HG03039 (cell line): ENCODE measurements at regions not wholly inside any gene's neighbourhood (a gene's known extent, or its start where the extent isn't known, plus 50 kb on each side); places are given as distances from the start of the nearest gene placed in this dataset.
"Not testable (repeated sequence)": the region's sequence is repeated elsewhere in the genome, so short reads cannot be mapped to it uniquely, and the experiment has no call there.

Experiments used
- ATAC-seq: cut with Tn5 transposase; IDR thresholded peaks from one replicate; pipeline ENCODE4 v1.9.1; 2021; ENCODE audit warnings: mild to moderate bottlenecking, moderate library complexity; ENCODE audit not compliant: unreplicated experiment

DNA sequence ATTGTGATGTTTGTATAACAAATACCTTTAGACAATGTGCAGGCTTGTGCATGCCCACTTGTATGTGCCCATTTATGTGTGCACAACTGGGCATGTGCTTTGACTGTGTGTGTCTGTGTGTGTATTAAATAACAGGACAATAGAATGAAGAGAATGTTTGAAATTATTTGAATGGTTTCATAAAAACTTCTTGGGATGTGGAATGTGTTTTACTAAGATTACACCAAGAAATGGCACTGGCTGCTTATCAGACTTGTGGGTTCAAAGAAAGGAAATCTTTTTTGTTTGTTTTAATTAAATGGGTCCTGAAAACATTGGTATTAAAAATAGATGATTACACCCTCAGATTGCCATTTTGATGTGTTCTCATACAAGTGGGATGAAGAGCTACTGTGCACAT, 191.6 kb upstream of the CCN2 start:
- ATAC-seq = no peak

DNA sequence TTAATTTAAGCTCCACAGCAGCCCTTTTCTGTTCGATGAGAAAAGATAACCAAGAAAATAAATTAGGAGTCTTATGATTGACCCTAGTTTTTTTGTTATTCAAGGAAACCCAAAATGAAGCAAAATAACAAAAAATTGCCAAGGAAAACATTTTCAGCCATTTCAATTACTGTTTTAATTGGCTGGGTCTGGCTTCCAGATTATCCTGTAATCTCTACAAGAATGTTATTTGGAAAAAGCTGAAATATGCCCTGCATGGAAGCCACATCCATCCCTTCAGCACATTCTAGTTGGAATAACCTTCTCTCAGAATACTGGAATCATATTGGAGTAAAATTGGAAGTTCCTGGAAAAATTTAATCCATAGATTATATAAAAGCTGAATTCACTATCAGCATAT, 191.1 kb upstream of the CCN2 start:
- no peak for ATAC-seq

DNA sequence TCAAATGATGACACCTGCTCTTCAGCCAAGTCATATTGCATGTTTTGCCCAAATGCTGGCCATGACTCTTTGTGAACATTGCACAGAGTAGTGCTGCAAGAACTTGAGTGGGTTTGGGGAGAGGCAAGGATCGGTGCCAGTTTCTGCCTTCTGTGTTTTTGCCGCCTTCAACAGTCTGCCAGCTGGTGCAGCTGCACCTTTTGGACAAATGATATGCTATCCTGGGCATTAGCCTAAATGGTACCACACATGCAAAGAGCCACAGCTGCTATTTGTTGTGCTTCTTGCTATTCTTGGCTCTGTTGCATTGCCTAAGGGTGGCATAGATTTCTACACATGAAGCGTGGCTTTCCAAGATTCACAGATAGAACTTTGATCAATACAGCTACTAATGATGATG, 189.0 kb upstream of the CCN2 start:
- no peak for ATAC-seq

DNA sequence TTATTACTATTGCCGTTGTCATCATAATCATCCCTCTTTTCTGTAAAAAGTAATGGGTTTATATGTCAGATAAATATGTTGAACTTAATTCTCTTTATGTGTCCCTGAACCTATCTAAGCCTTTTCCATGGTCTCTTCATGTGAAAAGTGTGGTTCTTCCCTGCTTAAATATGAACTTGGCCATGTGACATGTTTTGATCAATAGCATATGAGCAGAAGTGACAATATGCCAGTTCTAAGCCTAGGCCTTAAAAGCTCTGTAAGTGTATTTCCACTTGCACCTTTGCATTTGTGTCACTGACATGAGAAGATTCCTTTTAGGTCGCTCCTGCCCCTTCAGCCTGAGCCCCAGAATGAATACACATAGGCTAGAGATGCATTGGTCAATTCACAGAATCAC, 188.4 kb upstream of the CCN2 start:
- ATAC-seq = no peak

DNA sequence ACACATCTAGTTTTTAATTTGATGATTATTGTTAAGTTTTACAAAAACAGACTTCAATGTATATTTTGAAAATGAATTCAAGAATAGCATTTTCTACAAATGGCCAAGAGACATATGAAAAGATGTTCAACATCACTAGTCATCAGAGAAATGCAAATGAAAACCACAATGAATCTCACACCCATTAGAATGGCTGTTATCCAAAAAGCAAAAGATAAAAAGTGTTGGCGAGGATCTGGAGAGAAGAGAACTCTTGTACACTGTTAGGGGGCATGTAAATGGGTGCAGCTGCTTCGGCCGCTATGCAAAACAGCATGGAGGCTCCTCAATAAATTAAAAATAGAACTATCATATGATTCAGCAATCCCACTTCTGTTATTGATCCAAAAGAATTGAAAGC, 185.8 kb upstream of the CCN2 start:
- ATAC-seq = no peak

DNA sequence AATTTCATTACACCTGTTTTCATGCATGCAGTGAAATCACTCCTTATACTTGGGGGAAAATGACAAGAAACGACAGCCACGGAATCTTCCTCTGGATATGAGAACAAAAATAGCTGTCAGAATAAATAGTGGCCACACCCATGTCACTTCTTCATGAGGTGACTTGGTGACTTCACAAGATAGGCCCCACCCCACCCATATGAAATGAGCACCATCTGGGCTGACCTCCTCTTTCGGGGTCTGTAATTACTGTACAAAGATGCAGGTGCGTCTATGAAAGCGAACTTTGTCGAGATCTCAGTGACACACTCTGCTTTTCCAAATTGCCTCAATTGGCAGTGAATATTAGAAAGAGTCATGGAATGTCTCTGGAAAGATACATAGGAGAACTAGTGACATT, 184.2 kb upstream of the CCN2 start:
- ATAC-seq = no peak

DNA sequence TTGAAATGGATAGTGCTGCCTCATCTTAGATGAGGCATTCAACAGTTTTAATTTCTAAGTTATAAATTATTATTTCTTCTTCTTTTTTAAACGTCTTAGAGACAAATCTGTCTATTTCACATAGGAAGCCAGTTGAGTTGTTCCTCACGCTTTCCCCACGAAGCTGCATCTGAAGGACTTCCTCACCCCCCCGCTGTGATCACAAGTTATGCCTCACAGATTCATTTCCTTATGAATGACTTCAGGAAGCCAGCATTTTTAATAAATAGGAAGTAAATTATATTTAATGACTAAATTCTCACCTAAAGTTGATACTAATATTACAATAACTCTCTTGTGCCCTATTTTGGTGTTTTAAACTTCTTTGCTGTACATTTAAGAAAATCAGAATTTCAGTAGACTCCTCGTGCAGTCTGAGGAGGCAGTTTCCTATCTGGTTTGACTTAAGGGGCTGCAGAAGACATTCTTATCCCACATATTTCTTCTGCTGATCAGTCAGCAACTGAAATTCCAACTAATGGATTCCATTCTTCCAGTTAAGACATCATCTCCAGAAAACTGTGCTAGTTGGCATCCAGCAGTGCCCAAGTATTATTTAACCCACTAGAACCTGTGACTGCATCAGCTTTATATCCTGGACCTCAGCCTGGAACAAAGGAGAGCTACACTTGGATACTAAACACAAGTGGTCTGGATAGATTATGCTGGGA, 182.7 kb upstream of the CCN2 start:
- ATAC-seq = no peak

DNA sequence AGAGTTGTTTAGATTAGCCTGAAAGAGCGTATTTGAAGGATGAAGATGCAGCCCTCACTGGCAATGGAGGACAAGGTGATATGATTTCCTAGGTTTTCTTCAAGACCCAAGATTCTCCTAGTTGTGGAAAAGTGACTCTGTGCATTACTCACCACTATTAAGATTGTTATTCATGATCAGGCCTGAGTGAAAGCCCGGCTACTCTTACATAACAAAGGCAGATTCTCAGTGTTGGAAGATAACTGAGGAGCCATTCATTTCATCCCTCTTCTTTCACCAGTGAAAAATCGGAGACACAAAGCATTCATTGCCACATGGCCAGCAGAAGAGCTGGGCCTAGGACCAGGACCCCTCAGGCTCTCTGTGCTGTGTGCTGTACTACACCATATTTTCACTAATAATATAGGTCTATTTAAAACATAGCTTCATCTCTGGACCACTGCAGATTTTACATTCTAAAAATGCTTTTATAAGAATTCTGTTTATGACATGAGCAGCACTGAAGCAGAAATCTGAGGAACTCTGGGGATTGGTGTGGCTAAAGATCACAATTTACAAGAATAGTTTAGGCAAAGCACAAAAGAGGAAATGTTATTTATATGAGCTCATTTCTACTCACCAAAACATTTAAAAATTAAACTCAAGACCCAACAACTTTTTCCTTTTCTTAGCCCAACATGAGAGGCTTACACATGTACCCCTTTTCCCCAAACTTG, 181.9 kb upstream of the CCN2 start:
- no peak for ATAC-seq

DNA sequence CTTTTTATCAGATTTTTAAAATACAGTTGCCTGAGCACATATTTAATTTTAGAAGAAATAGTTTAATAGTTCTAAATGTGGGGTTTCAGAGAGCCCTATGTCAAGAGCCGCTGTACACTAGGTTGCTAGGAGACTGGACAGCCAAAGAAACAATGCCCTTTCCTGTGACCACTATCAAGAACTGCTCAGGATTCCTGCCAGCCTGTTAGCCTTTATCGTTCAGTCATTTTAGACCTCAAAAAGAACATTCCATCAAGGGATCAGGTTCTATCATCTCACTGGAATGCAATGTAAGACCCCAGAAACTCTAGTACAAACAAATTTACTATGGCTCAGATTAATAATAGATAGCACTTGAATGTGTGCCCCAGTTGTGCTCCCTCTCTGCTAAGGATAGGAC, 181.2 kb upstream of the CCN2 start:
- no peak for ATAC-seq

DNA sequence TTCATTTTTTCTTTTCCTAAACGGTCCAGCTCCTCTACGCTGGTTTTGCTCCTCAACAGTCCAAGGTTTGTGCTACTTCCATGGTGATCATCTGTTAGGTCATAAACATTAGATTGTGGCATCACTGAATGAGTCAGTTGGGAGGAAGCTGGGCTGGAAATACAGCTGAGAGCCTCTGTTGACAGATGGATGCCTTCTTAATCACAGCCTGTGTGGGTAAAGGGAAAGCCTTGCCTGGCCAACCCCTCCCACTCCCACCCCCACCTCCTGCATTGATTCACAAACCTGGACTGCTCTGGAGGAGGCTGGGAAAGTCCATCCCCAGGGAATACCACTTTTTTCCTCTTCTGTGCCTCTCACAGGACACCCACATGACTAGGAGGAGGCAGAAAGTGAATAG, 180.6 kb upstream of the CCN2 start:
- no peak for ATAC-seq

DNA sequence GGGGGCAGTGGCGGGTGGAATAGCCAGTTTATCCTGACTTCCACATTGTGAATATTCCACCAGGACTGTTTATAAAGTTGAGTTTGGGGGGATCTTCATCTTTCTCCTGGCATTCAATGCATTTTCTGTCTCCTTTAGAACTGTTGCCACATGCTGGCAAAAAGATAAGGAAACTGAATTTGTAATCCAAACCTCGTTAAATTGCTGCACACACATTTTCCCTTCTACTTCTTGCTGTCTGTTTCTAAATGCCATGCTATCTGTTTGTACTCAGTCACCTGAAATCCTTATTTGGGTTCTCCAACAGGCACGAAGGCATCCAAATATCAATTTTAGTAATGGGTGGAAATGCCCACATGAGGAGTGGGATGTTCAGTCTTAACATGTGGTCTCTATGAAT, 180.2 kb upstream of the CCN2 start:
- no peak for ATAC-seq

DNA sequence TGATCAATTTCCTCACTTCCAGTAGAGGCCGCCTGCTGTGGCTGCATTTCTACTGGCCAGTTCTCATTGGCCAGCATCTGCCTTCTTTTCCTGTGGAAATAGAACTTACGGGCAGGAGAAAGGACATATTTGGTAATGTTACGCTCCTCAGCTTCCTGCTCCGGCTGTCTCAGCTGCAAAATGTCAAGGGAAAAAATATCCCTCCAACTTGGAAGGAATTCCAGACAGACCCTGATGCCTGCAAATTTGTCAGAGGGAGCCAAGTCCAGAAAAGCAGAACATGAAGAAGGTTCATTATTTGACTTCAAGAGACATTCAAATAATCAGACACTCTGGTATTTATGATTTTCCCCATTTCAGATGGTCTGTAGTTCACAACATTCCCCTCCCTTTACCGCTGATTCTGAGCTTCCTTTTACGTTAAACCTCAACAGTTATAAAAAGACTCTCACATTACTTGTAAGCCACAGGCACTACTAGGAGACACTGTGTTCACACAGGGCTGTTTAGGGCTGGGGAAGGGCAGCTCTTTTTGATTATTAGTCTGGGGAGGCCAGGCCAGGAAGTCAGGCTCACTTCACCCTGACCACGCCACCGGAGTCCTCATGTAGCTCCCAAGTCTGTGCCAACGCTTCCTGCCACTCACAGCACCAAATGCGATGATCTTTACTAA, 179.6 kb upstream of the CCN2 start:
- ATAC-seq = no peak

DNA sequence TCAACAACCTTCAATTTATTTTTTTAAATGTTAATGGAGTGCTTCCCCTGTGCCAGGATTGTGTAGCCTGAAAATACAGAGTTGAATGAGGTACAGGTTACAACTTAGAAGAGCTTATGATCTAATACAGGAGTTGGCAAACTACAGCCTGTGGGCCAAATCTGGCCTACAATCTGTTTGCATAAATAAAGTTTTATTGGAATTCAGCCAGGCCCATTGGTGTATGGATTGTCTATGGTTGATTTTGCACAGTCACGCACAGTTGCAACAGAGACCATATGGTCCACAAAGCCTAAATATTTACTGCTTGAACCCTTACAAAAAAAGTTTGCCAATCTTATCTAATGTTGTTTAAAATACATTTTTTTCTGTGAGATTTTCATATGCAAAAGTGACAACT, 177.3 kb upstream of the CCN2 start:
- no peak for ATAC-seq

DNA sequence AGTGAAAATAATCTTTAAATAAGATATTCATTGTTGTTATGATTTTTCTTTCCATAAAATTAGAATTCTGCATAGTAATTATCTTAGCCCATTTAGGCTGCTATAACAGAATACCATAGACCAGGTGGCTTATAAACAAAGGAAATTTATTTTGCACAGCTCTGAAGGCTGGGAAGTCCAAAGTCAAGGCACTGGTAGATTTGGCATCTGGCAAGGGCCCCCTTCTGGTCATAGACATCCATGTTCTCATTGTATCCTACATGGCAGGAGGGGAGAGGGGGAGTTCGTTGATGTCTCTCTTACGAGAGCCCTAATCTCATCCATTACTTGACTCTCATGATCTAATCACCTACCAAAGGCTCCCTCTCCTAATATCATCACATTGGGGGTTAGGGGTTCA, 175.0 kb upstream of the CCN2 start:
- ATAC-seq = no peak

DNA sequence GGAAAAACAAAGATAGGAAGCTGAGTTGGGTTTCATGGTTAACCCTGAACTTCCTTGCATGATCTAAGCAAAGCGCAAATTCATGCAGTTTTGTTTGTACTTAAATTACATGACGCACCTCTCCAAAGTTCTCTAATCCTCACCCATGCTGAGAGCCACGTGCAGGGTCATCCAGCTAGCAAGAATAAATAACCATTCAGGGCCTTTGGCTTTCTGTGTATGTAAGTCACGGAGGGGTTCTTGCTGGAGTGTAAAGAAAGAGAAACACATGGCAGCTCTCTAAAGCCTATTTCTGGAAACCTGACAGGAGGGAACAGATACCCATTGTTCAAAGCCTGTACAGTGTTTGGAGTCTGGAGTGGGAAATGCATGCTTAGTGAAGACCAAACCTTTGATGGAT, 171.7 kb upstream of the CCN2 start:
- ATAC-seq = no peak

DNA sequence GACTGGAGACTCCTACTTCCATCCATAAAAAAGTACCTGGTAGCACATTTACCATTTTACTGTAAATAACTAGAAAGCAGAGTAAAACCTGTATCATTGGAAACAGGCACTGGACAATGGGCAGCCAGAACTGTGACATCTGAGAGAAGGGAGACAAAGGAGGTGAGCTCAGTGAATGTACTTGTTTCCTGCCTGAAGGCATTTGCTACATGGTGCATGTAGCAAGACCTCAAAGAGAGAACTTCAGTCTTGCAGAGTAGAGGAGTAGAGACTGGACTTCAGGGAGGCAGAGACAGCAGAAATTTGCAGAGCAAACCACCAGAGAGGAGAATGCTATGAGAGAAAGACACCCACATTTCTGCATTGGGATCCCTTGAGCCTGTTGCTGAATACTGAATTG, 171.0 kb upstream of the CCN2 start:
- ATAC-seq = no peak

DNA sequence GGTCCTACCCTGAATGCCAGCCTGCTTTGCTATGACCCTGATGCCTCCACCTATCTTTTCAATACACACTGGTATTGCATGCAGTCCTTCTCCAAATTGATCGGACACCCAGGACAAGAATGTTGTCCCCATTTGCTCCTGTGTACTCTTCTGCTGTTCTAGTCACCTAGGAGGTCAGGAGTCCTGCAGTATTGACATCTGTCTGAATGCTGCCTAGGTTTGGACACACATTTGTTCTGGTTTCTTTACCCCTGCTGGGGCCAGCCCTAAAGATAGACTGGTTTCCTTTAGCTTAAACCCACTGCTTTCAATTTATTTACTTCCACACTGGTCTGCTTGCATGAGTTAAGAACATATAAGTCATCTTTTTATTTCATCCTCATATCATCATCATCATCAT, 167.0 kb upstream of the CCN2 start:
- no peak for ATAC-seq

DNA sequence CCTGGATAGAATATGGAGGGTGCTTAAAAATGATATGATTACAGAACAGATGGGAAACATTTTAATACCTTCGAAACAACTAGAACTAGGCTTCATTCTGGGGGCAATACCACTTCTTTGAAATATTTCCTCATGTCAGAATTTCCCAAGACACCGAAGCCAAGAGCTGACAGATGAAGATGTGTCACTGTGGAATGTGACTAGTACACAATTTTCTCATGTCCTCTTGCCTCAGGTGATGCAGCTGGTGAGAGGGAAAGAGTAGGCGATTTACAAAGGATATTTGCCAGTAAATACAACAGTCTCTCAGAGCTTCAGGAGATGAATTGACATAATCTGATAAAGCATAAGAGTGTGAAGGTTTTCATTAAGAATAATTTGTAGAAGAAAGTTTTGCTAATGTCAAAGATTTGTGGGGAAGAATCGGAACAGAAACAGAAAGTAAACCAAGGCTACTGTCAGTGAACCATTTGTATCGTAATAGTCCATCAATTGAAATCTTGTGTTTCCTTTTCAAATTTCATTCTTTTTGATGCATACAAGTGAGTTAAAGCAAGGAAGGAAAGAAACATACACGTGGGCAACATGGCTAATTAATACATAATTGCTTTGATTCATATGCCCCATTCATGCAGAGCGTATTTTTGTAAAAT, 164.7 kb upstream of the CCN2 start:
- no peak for ATAC-seq

DNA sequence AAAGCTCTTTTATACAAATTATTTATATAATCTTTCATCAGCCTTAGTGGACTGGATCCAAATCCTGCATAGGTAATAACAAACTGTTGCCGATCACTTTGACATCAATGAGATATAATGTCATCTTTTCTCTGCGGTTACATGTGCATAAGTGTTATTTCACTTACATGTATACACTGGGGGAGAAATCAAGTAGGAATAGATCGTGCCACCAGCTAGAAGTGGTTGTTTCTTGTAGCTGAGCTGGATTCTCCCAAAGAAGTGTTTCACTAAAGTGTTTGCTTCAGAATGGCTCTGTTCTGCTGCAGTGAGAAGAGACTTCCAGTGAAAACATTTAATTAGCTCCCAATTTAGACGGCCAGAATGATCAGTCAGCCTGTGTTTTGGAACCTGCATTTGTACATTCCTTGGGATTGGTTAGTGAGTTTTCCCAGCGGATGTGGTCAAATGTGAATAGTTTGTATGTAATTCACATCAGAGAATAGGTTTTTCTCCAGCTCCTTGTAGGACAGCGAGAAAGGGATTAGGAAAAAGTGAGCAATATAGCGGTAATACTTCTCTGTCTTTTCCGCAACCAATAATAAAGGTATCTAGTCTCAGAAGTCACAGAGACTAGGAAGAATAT, 163.1 kb upstream of the CCN2 start:
- no peak for ATAC-seq

DNA sequence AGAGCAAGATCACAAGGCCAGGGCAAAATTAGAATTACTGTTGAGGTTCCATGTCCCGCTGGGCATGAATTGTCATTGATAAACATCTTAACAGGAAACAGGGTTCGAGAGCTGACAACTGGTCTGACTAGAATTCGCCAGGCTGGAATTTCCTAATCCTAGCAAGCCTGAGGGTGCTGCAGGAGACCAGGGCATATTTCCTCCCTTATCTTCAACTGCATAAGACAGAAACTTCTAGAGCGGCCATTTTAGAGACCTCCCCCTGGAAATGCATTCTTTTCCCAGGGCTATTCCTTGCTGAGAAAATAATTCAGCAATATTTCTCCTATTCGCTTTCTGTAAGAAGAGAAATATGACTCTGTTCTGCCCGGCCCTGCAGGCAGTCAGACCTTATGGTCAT, 158.6 kb upstream of the CCN2 start:
- ATAC-seq = not testable (repeated sequence)

DNA sequence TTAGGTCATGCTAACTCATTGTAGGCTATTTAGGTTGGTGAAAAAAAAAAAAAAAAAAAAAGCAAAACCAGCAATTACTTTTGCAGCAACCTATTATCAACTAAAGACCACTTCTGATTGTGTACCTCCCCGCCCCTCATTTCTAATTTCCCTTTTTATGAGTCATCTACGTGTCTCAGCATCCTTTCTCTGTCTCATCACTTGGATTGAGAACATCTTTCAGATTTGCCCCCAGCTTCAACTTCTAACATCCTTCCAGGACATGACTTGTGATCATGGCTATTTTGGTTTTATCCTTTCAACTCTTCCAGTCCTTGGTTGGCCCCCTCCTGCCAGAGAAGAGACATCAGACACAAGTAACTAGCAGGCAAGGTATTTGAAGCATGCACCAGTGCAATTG, 156.7 kb upstream of the CCN2 start:
- ATAC-seq = no peak
